H9 (cell line): ENCODE measurements at regions not wholly inside any gene's neighbourhood (a gene's known extent, or its start where the extent isn't known, plus 50 kb on each side); places are given as distances from the start of the nearest gene placed in this dataset.
A peak's percentile ranks its signal among the peaks of the same experiment; 100 is the strongest.

Experiments
- DNase-seq: peaks from one replicate; pipeline ENCODE4 v3.0.0-alpha.2; 2017
- H2AFZ ChIP-seq: one replicate; pipeline ENCODE4 v1.6.1; 2013; ENCODE audit warnings: mild to moderate bottlenecking, low read length, control low read depth, moderate library complexity
- H2AK5ac ChIP-seq: 2 replicates; pipeline ENCODE4 v1.6.1; 2013; ENCODE audit warnings: low read length, control low read depth, mixed read lengths; ENCODE audit not compliant: insufficient read length
- H2BK120ac ChIP-seq: one replicate; pipeline ENCODE4 v1.6.1; 2013; ENCODE audit warnings: low read depth, mild to moderate bottlenecking, low read length, control low read depth, inconsistent platforms; ENCODE audit not compliant: poor library complexity, severe bottlenecking
- H2BK12ac ChIP-seq: 2 replicates; pipeline ENCODE4 v1.6.1; 2013; ENCODE audit warnings: low read length, control low read depth, mixed read lengths, low read depth; ENCODE audit not compliant: insufficient read length
- H2BK15ac ChIP-seq: 2 replicates; pipeline ENCODE4 v1.6.1; 2013; ENCODE audit warnings: low read depth, low read length, control low read depth
- H2BK20ac ChIP-seq: one replicate; pipeline ENCODE4 v1.6.1; 2013; ENCODE audit warnings: low read depth, mild to moderate bottlenecking, low read length, control low read depth, inconsistent platforms; ENCODE audit not compliant: poor library complexity, severe bottlenecking
- H2BK5ac ChIP-seq: 2 replicates; pipeline ENCODE4 v1.6.1; 2013; ENCODE audit warnings: low read length, control low read depth, mixed read lengths; ENCODE audit not compliant: insufficient read length
- H3K14ac ChIP-seq: 2 replicates; pipeline ENCODE4 v1.6.1; 2013; ENCODE audit warnings: low read length, control low read depth; ENCODE audit not compliant: insufficient read depth
- H3K18ac ChIP-seq: 2 replicates; pipeline ENCODE4 v1.6.1; 2013; ENCODE audit warnings: low read depth, mild to moderate bottlenecking, mixed read lengths, low read length, control low read depth; ENCODE audit not compliant: insufficient read length
- H3K23ac ChIP-seq: 2 replicates; pipeline ENCODE4 v1.6.1; 2013; ENCODE audit warnings: low read length, control low read depth, mixed read lengths, low read depth; ENCODE audit not compliant: insufficient read length
- H3K23me2 ChIP-seq: 2 replicates; pipeline ENCODE4 v1.6.1; 2013; ENCODE audit warnings: low read depth, mild to moderate bottlenecking, mixed read lengths, low read length, control low read depth; ENCODE audit not compliant: insufficient read length, poor library complexity, severe bottlenecking
- H3K27ac ChIP-seq: 2 replicates; pipeline ENCODE4 v1.5.1; 2013; ENCODE audit warnings: low read length, control low read depth, mixed read lengths, low read depth; ENCODE audit not compliant: insufficient read length
- H3K27me3 ChIP-seq: 2 replicates; pipeline ENCODE4 v1.6.1; 2013; ENCODE audit warnings: low read length, control low read depth, inconsistent platforms; ENCODE audit not compliant: insufficient read depth
- H3K4ac ChIP-seq: 2 replicates; pipeline ENCODE4 v1.6.1; 2013; ENCODE audit warnings: low read depth, mild to moderate bottlenecking, control low read depth, inconsistent platforms, low read length, moderate library complexity
- H3K4me1 ChIP-seq: 2 replicates; pipeline ENCODE4 v1.6.1; 2013; ENCODE audit warnings: low read length, control low read depth, inconsistent platforms; ENCODE audit not compliant: insufficient read depth
- H3K4me2 ChIP-seq: 2 replicates; pipeline ENCODE4 v1.6.1; 2013; ENCODE audit warnings: low read length, control low read depth, mixed read lengths; ENCODE audit not compliant: insufficient read length, insufficient read depth
- H3K56ac ChIP-seq: 2 replicates; pipeline ENCODE4 v1.6.1; 2013; ENCODE audit warnings: low read depth, mild to moderate bottlenecking, mixed read lengths, low read length, control low read depth; ENCODE audit not compliant: insufficient read length
- H3K79me1 ChIP-seq: 2 replicates; pipeline ENCODE4 v1.6.1; 2013; ENCODE audit warnings: low read depth, mild to moderate bottlenecking, moderate library complexity, low read length, control low read depth, inconsistent platforms; ENCODE audit not compliant: insufficient read depth, poor library complexity, severe bottlenecking
- H3K79me2 ChIP-seq: 2 replicates; pipeline ENCODE4 v1.6.1; 2013; ENCODE audit warnings: low read length, control low read depth, inconsistent platforms; ENCODE audit not compliant: insufficient read depth
- H3K9ac ChIP-seq: 2 replicates; pipeline ENCODE4 v1.6.1; 2013; ENCODE audit warnings: low read length, control low read depth, mixed read lengths; ENCODE audit not compliant: insufficient read length; ENCODE audit errors: extremely low read depth
- H3K9me3 ChIP-seq: one replicate; pipeline ENCODE4 v1.6.1; 2013; ENCODE audit warnings: low read depth, low read length, inconsistent platforms; ENCODE audit not compliant: control insufficient read depth
- H3T11ph ChIP-seq: one replicate; pipeline ENCODE4 v1.6.1; 2013; ENCODE audit warnings: mild to moderate bottlenecking, low read length, control low read depth, inconsistent platforms
- H4K20me1 ChIP-seq: one replicate; pipeline ENCODE4 v1.6.1; 2013; ENCODE audit not compliant: control insufficient read depth, insufficient read length, insufficient read depth
- H4K5ac ChIP-seq: 2 replicates; pipeline ENCODE4 v1.6.1; 2013; ENCODE audit warnings: low read depth, mild to moderate bottlenecking, mixed read lengths, low read length, control low read depth; ENCODE audit not compliant: insufficient read length
- H4K8ac ChIP-seq: replicated peaks from 2 replicates; pipeline ENCODE4 v1.6.1; 2013; ENCODE audit warnings: low read length, control low read depth, mixed read lengths, low read depth; ENCODE audit not compliant: insufficient read length
- H4K91ac ChIP-seq: 2 replicates; pipeline ENCODE4 v1.6.1; 2013; ENCODE audit warnings: low read depth, mild to moderate bottlenecking, moderate library complexity, mixed read lengths, low read length, control low read depth; ENCODE audit not compliant: insufficient read length
- H3K27ac Mint-ChIP-seq, 3 experiments: 2 replicates in 2 of 3; 3 replicates in 1 of 3; pipeline ENCODE4 v1.8.0; 2020 to 2021; ENCODE audit warnings: mixed read lengths in 3 of 3, mild to moderate bottlenecking in 1 of 3, moderate library complexity in 1 of 3
- H3K27me3 Mint-ChIP-seq: 2 replicates; pipeline ENCODE4 v1.8.0; 2021; ENCODE audit warnings: low read depth, mild to moderate bottlenecking, moderate library complexity, mixed read lengths
- H3K36me3 Mint-ChIP-seq, 3 experiments: 2 replicates in 2 of 3; 3 replicates in 1 of 3; pipeline ENCODE4 v1.8.0; 2020 to 2021; ENCODE audit warnings: low read depth in 3 of 3, mixed read lengths in 3 of 3; ENCODE audit not compliant: insufficient read depth in 1 of 3
- H3K4me1 Mint-ChIP-seq, 2 experiments: 2 replicates each; pipeline ENCODE4 v1.8.0; 2020; ENCODE audit warnings: mixed read lengths in 2 of 2
- H3K4me3 Mint-ChIP-seq, 2 experiments: 2 replicates in 1 of 2; 3 replicates in 1 of 2; pipeline ENCODE4 v1.8.0; 2020 to 2021; ENCODE audit warnings: mild to moderate bottlenecking in 2 of 2, mixed read lengths in 2 of 2, moderate library complexity in 1 of 2
- H3K9me3 Mint-ChIP-seq, 2 experiments: 2 replicates in 1 of 2; 3 replicates in 1 of 2; pipeline ENCODE4 v1.8.0; 2020; ENCODE audit warnings: mild to moderate bottlenecking in 2 of 2, mixed read lengths in 2 of 2, moderate library complexity in 1 of 2
- CTCF ChIP-seq: fragments of 200-600 bp; sonication (generic); conservative IDR thresholded peaks from 3 replicates; pipeline ENCODE4 v1.8.0; 2021; ENCODE audit warnings: antibody characterized with exemption, mild to moderate bottlenecking
- WGBS: extraction: QIAGEN DNeasy Blood & Tissue Kit; methylation state at CpG from one replicate; pipeline ENCODE4 v1.1.7; 2013; ENCODE audit warnings: missing lambda C conversion rate, low lambda C conversion rate, mixed read lengths; ENCODE audit not compliant: insufficient read length; ENCODE audit errors: extremely low coverage; 5-methylcytosine and 5-hydroxymethylcytosine counted together

- H3K79me1 ChIP-seq = no peaks in the 10 kb centered on the region
- H2BK5ac ChIP-seq = no peak overlapping the region
- H4K5ac ChIP-seq = no peak overlapping the region
- H3K27ac ChIP-seq = no peak overlapping the region
- H4K8ac ChIP-seq = no peak overlapping the region
- H3K56ac ChIP-seq = no peak overlapping the region
- H3K4me1 ChIP-seq = no peaks in the 10 kb centered on the region
- TF ChIP-seq CTCF = no peak
- no peak overlapping the region for H3K4ac ChIP-seq
- no peak overlapping the region for H3K23ac ChIP-seq
- H2BK12ac ChIP-seq = no peak overlapping the region
- H3T11ph ChIP-seq = no peak overlapping the region
- no peak for DNase-seq
- H3K27ac Mint-ChIP-seq = peak overlapping the region in 1 of 3 experiments; percentile 60; a peak in 2 of 7 replicates
- no peak overlapping the region for H3K14ac ChIP-seq
- no peaks in the 10 kb centered on the region for H3K36me3 Mint-ChIP-seq
- no peaks in the 10 kb centered on the region for H4K20me1 ChIP-seq
- no peaks in the 10 kb centered on the region for H3K23me2 ChIP-seq
- H3K18ac ChIP-seq = no peak overlapping the region
- no peak overlapping the region for H3K4me2 ChIP-seq
- no peak overlapping the region for H2BK120ac ChIP-seq
- no peaks in the 10 kb centered on the region for H3K27me3 Mint-ChIP-seq
- H3K9me3 ChIP-seq = no peaks in the 10 kb centered on the region
- H2BK20ac ChIP-seq = no peak overlapping the region
- no peak overlapping the region for H3K4me3 Mint-ChIP-seq
- no CpG with 5 or more reads among the region's 3 CpGs for WGBS
- H3K9ac ChIP-seq = no peak overlapping the region
- H3K27me3 ChIP-seq = no peaks in the 10 kb centered on the region
- H3K9me3 Mint-ChIP-seq = no peaks in the 10 kb centered on the region
- H2AFZ ChIP-seq = no peak overlapping the region
- H4K91ac ChIP-seq = no peak overlapping the region
- H2BK15ac ChIP-seq = no peak overlapping the region
- no peak overlapping the region for H2AK5ac ChIP-seq
- no peaks in the 10 kb centered on the region for H3K4me1 Mint-ChIP-seq
- H3K79me2 ChIP-seq = no peaks in the 10 kb centered on the region
Measured at GRCh38 chr1:73887412-73887811, 310.6 kb downstream of the LRRIQ3 start.
